ENCODE measurements at regions not wholly inside any gene's neighbourhood (a gene's known extent, or its start where the extent isn't known, plus 50 kb on each side); places are given as distances from the start of the nearest gene placed in this dataset.

DNA sequence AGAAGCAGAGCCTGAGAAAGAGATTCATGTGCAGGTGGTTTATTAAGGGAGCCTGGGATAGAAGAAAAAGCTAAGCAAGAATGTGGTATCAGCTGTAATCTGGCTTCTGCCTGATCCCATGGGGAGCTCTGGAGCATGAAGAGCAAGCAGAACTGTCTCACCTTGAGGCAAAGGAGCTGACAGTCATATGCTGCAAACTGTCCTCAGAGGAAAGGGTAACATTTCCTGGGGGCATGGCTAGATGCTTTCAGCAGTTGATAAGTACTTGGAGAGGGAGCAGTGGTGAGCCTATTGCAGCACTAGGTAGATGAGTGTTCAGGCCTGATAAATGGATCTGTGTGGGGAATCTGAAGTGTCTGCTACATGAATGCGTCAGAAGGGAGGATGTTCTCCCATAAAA, 621.5 kb upstream of the BTBD3 start:
- Histone ChIP-seq H3K4me2 (no peak overlapping the region), H3K36me3 (no peaks in the 10 kb centered on the region), H3K9me3 (no peaks in the 10 kb centered on the region), H3K27ac (no peak overlapping the region), H3K4me1 (no peaks in the 10 kb centered on the region), H4K20me1 (no peaks in the 10 kb centered on the region), H3K27me3 (no peaks in the 10 kb centered on the region), H3K9ac (no peak overlapping the region), H3K4me3 (no peak overlapping the region)
- no peak for TF ChIP-seq Cebpa-rat (IDR thresholded peaks at IDR 0.05)

DNA sequence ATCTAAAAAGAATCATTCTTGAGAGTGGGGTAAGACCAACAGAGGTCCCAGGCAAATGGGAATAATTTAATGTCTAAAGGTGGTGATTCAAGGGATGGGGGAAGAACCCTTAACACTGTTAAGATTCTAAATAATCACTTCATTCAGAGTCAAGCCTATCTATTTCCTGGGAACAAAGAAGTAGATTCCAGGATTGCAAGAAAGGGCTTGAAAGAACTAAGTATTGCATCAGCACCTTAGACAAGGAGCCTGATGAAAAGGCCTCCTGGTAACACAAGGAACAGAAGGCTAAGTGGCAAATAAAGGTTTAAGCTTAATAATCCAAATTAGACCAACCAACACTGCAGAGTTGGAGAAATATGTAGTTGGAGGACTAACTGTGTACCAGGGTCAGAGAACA, 620.7 kb upstream of the BTBD3 start:
- no peak overlapping the region for H3K4me3 ChIP-seq
- H3K9ac ChIP-seq, result no peak overlapping the region
- no peak for TF ChIP-seq Cebpa-rat (IDR thresholded peaks at IDR 0.05)
- no peak overlapping the region for H3K27ac ChIP-seq
- H3K36me3 ChIP-seq, result no peaks in the 10 kb centered on the region
- no peaks in the 10 kb centered on the region for H3K27me3 ChIP-seq
- H3K9me3 ChIP-seq, result no peaks in the 10 kb centered on the region
- no peak overlapping the region for H3K4me2 ChIP-seq
- no peaks in the 10 kb centered on the region for H4K20me1 ChIP-seq
- H3K4me1 ChIP-seq, result no peaks in the 10 kb centered on the region

DNA sequence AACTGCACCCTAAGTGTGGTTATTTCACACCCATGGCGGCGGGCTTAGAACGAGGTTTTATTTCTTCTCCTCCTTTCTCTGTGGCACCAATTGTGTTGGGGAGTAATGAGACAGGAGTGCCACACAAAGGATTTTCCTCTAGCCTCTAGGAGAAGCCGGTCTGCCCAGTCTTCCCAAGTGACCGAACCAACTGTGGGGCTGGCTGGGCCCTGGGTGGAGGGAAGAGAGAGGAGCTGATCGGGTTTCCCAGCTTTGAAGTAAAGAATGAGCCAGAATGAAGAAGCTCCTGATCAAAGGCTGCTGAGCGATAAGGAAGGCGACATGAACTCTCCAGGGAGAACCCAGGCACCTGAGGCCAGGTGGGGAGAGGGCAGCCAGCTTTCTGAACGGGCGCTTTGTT, 616.0 kb upstream of the BTBD3 start:
- Histone ChIP-seq H3K4me2 (no peak overlapping the region), H3K4me3 (no peak overlapping the region), H3K9ac (no peak overlapping the region), H3K27me3 (no peaks in the 10 kb centered on the region), H3K9me3 (no peaks in the 10 kb centered on the region), H3K36me3 (no peaks in the 10 kb centered on the region), H4K20me1 (no peaks in the 10 kb centered on the region), H3K27ac (no peak overlapping the region), H3K4me1 (no peaks in the 10 kb centered on the region)
- no peak for TF ChIP-seq Cebpa-rat (IDR thresholded peaks at IDR 0.05)

GRCh38 chr20:11302436-11302835, 615.3 kb upstream of the BTBD3 start:
- Histone ChIP-seq H3K4me1 (no peaks in the 10 kb centered on the region), H3K27ac (no peak overlapping the region), H3K4me2 (no peak overlapping the region), H3K9ac (no peak overlapping the region), H3K4me3 (no peak overlapping the region), H4K20me1 (no peaks in the 10 kb centered on the region), H3K9me3 (no peaks in the 10 kb centered on the region), H3K27me3 (no peaks in the 10 kb centered on the region), H3K36me3 (no peaks in the 10 kb centered on the region)
- TF ChIP-seq Cebpa-rat (IDR thresholded peaks at IDR 0.05), result no peak

- H3K27ac ChIP-seq, result no peak overlapping the region
- no peaks in the 10 kb centered on the region for H3K36me3 ChIP-seq
- TF ChIP-seq Cebpa-rat (IDR thresholded peaks at IDR 0.05), result no peak
- no peak overlapping the region for H3K9ac ChIP-seq
- no peaks in the 10 kb centered on the region for H3K27me3 ChIP-seq
- H3K4me3 ChIP-seq, result no peak overlapping the region
- no peaks in the 10 kb centered on the region for H3K4me1 ChIP-seq
- H3K9me3 ChIP-seq, result no peaks in the 10 kb centered on the region
- no peaks in the 10 kb centered on the region for H4K20me1 ChIP-seq
- no peak overlapping the region for H3K4me2 ChIP-seq
Observed at GRCh38 chr20:11304795-11305194, 612.9 kb upstream of the BTBD3 start.

DNA sequence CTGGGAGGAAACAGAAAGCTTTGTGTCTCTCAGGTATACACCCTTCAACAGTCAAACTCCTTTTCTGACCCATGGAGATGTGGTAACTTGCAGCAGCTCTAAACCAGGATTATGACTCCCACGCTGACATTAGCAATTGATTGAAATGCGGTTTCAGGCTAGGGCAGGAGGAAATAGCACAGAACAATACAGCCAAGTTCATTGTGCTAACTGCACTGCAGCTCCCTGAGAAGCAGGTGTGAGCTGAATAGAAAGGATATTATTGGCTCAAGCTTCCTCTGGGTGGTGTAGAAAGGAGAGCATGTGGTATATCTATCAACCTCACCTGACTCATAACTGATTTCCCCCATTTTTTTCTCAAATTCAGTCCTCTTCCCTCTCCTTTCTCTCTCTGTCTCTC, 612.3 kb upstream of the BTBD3 start:
- H3K9ac ChIP-seq, result no peak overlapping the region
- H3K4me2 ChIP-seq, result no peak overlapping the region
- no peaks in the 10 kb centered on the region for H3K9me3 ChIP-seq
- no peaks in the 10 kb centered on the region for H3K4me1 ChIP-seq
- no peak for TF ChIP-seq Cebpa-rat (IDR thresholded peaks at IDR 0.05)
- H3K4me3 ChIP-seq, result no peak overlapping the region
- no peaks in the 10 kb centered on the region for H3K36me3 ChIP-seq
- no peak overlapping the region for H3K27ac ChIP-seq
- H3K27me3 ChIP-seq, result no peaks in the 10 kb centered on the region
- no peaks in the 10 kb centered on the region for H4K20me1 ChIP-seq

DNA sequence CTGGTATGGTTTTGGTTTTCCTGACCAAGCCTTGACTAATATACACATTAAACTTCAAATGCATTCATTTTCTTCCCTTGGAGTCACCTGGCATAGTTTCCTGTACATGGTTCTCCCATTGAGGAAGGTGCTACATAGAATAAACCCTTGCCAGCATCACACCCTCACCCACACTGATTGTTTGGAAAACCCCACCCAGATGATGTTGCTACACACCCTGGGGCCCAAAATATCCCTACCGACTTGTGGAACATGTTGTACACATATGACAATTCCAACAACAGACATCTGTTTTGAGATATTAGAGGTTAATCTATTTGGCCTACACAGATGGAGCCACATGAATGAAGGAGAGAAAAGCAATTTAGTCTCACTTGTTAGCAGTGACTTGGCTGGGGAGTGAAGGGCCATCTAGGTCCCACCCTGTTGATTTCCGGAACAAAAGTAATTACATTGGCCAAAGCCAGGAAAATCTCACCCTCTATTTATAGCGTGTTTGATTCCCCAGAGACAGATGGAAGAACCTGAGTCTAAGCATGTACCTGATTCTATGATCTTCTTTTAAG, 606.0 kb upstream of the BTBD3 start:
- no peaks in the 10 kb centered on the region for H3K36me3 ChIP-seq
- H3K4me1 ChIP-seq, result no peaks in the 10 kb centered on the region
- H3K27me3 ChIP-seq, result no peaks in the 10 kb centered on the region
- no peaks in the 10 kb centered on the region for H3K9me3 ChIP-seq
- H3K27ac ChIP-seq, result no peak overlapping the region
- H3K4me2 ChIP-seq, result no peak overlapping the region
- TF ChIP-seq Cebpa-rat (IDR thresholded peaks at IDR 0.05), result no peak
- H4K20me1 ChIP-seq, result no peaks in the 10 kb centered on the region
- H3K4me3 ChIP-seq, result no peak overlapping the region
- no peak overlapping the region for H3K9ac ChIP-seq

DNA sequence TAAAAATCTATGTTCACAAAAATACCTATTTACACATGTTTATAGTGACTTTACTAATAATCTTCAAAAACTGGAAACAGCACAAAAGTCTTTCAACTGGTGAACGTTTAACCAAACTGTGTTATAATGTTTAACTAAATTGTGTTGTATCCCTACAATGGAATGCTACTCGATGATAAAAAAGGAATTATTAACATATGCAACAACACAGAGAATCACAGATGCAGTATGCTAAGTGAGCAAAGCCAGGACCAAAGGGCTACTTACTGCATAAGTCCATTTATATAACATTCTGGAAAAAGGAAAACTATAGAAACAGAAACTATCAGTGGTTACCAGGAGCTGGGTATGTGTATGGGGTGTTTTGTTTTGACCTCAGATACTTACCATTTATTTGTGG, 602.2 kb upstream of the BTBD3 start:
- no peak for TF ChIP-seq Cebpa-rat (IDR thresholded peaks at IDR 0.05)
- Histone ChIP-seq H3K9me3 (no peaks in the 10 kb centered on the region), H3K27ac (no peak overlapping the region), H3K4me1 (no peaks in the 10 kb centered on the region), H3K4me2 (no peak overlapping the region), H3K27me3 (no peaks in the 10 kb centered on the region), H3K9ac (no peak overlapping the region), H4K20me1 (no peaks in the 10 kb centered on the region), H3K4me3 (no peak overlapping the region), H3K36me3 (no peaks in the 10 kb centered on the region)

GRCh38 chr20:11316244-11316643, 601.4 kb upstream of the BTBD3 start:
- H3K9me3 ChIP-seq, result no peaks in the 10 kb centered on the region
- no peak overlapping the region for H3K9ac ChIP-seq
- H3K27me3 ChIP-seq, result no peaks in the 10 kb centered on the region
- H3K4me2 ChIP-seq, result no peak overlapping the region
- H4K20me1 ChIP-seq, result no peaks in the 10 kb centered on the region
- no peaks in the 10 kb centered on the region for H3K4me1 ChIP-seq
- no peak overlapping the region for H3K27ac ChIP-seq
- TF ChIP-seq Cebpa-rat (IDR thresholded peaks at IDR 0.05), result no peak
- no peaks in the 10 kb centered on the region for H3K36me3 ChIP-seq
- no peak overlapping the region for H3K4me3 ChIP-seq

DNA sequence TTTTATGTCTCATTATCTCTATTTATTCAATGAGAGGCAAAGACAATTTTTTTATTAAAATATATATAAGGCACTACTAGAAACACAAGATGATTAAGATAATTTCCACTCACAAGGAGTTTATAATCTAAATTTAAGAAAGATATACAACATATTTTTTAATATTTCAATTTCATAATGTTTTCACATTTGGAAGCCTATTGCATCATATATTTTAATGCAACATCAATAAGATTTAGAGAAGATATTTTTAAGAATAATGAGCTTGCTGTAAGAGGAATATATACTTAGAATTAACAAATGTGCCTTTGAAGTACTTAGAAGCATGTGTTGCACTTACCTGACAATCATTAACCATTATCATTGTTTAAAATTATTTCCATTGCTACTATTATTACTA, 597.7 kb upstream of the BTBD3 start:
- no peaks in the 10 kb centered on the region for H3K9me3 ChIP-seq
- no peak for TF ChIP-seq Cebpa-rat (IDR thresholded peaks at IDR 0.05)
- no peak overlapping the region for H3K4me3 ChIP-seq
- no peak overlapping the region for H3K9ac ChIP-seq
- H3K4me2 ChIP-seq, result no peak overlapping the region
- no peaks in the 10 kb centered on the region for H3K27me3 ChIP-seq
- no peaks in the 10 kb centered on the region for H3K4me1 ChIP-seq
- H3K36me3 ChIP-seq, result no peaks in the 10 kb centered on the region
- H4K20me1 ChIP-seq, result no peaks in the 10 kb centered on the region
- no peak overlapping the region for H3K27ac ChIP-seq

DNA sequence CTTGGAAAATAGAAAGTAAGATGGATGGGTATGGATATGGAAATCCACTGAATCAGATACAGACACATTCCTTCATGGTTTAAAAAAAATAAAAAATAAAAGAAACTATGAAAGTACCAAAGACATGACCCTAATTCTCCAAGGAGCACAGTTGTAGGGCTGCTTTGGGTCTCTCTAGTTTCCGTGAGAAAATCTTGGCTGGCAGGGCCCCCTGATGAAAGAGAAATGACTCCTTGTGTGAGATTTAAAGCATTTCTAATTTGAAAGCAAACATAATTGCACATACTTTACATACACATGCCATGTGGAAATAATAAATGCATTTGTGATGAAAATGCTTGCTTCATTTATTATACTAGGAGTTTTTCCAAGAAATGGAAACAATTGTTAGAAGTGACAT, 593.9 kb upstream of the BTBD3 start:
- no peak overlapping the region for H3K4me2 ChIP-seq
- H3K4me1 ChIP-seq, result no peaks in the 10 kb centered on the region
- no peaks in the 10 kb centered on the region for H3K36me3 ChIP-seq
- TF ChIP-seq Cebpa-rat (IDR thresholded peaks at IDR 0.05), result no peak
- no peak overlapping the region for H3K27ac ChIP-seq
- H3K9me3 ChIP-seq, result no peaks in the 10 kb centered on the region
- H3K4me3 ChIP-seq, result no peak overlapping the region
- no peaks in the 10 kb centered on the region for H4K20me1 ChIP-seq
- H3K27me3 ChIP-seq, result no peaks in the 10 kb centered on the region
- H3K9ac ChIP-seq, result no peak overlapping the region
